GM12892 (cell line): ENCODE measurements at regions not wholly inside any gene's neighbourhood (a gene's known extent, or its start where the extent isn't known, plus 50 kb on each side); places are given as distances from the start of the nearest gene placed in this dataset.

ENCODE experiments used
- POLR2A ChIP-seq: IDR thresholded peaks from 2 replicates; pipeline ENCODE4 v1.6.1; 2011; ENCODE audit warnings: low read depth, low read length, control low read depth
- POLR2AphosphoS5 ChIP-seq: IDR thresholded peaks from 2 replicates; pipeline ENCODE4 v1.6.1; 2011; ENCODE audit warnings: low read depth, low read length, control low read depth
- TAF1 ChIP-seq: IDR thresholded peaks from 2 replicates; pipeline ENCODE4 v1.6.1; 2011; ENCODE audit warnings: low read depth, mild to moderate bottlenecking, control low read depth, low read length, borderline replicate concordance

DNA sequence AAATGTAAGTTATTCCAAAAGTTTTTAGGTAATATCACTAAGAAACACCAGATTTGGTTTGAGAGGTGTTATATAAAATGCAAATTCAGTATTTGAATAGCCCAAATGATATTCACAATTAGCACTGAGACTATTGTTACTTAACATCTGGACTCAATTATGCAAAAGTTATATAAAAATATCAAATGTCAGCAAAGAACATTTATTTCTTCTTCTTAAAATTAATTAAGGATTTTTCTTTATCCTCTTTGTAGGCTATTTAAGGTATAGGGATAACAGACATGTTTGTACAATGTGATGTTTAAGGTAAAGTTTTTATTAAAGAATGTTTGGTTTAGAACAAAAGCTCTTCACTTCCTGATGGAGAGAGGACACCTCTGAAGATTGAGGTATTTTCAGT is 63.3 kb upstream of the GK2 start:
- TF ChIP-seq POLR2A, result no peak
- TF ChIP-seq POLR2AphosphoS5, result no peak
- no peak for TF ChIP-seq TAF1
